NOMO-1 treated with dmso at 0.1 percent for 144 hours (cell line): ENCODE measurements at regions not wholly inside any gene's neighbourhood (a gene's known extent, or its start where the extent isn't known, plus 50 kb on each side); places are given as distances from the start of the nearest gene placed in this dataset.

Experiments used
- DNase-seq: peaks from one replicate; lab custom pipeline; 2025; ENCODE audit not compliant: unreplicated experiment; lab: John Stamatoyannopoulos, UW

GRCh38 chr16:52896478-52897164 is 156.1 kb downstream of the CHD9NB start:
- no peak for DNase-seq

- no peak for DNase-seq
Observed at GRCh38 chr16:52874042-52874441, 178.7 kb downstream of the CHD9NB start.

GRCh38 chr16:52872731-52873130 is 180.0 kb downstream of the CHD9NB start:
- DNase-seq, result no peak

GRCh38 chr16:52871481-52871880 is 181.2 kb downstream of the CHD9NB start:
- no peak for DNase-seq

GRCh38 chr16:52869243-52869642 is 183.5 kb downstream of the CHD9NB start:
- no peak for DNase-seq

GRCh38 chr16:52863000-52863399 is 189.7 kb downstream of the CHD9NB start:
- DNase-seq, result no peak

GRCh38 chr16:52861614-52862022 is 191.1 kb downstream of the CHD9NB start:
- DNase-seq, result no peak

GRCh38 chr16:52855463-52855862 is 197.2 kb downstream of the CHD9NB start:
- DNase-seq, result no peak

GRCh38 chr16:52852978-52853377 is 199.7 kb downstream of the CHD9NB start:
- DNase-seq, result no peak

GRCh38 chr16:52851211-52851740 is 201.4 kb downstream of the CHD9NB start:
- DNase-seq, result no peak

GRCh38 chr16:52843381-52843780 is 209.3 kb downstream of the CHD9NB start:
- no peak for DNase-seq

GRCh38 chr16:52837251-52837650 is 215.4 kb downstream of the CHD9NB start:
- no peak for DNase-seq

GRCh38 chr16:52834736-52835465 is 217.8 kb downstream of the CHD9NB start:
- no peak for DNase-seq

- DNase-seq, result no peak
Observed at GRCh38 chr16:52832771-52833170, 219.9 kb downstream of the CHD9NB start.

- no peak for DNase-seq
Observed at GRCh38 chr16:52827456-52827855, 225.2 kb downstream of the CHD9NB start.

- DNase-seq, result no peak
Observed at GRCh38 chr16:52825892-52826291, 226.8 kb downstream of the CHD9NB start.

- DNase-seq, result no peak
Observed at GRCh38 chr16:52819808-52820207, 232.9 kb downstream of the CHD9NB start.

- DNase-seq, result no peak
Observed at GRCh38 chr16:52819405-52819804, 233.3 kb downstream of the CHD9NB start.

GRCh38 chr16:52817696-52818095 is 235.0 kb downstream of the CHD9NB start:
- no peak for DNase-seq

- no peak for DNase-seq
Observed at GRCh38 chr16:52816993-52817392, 235.7 kb downstream of the CHD9NB start.

GRCh38 chr16:52812678-52813556 is 239.8 kb downstream of the CHD9NB start:
- DNase-seq, result no peak
